ENCODE measurements at regions not wholly inside any gene's neighbourhood (a gene's known extent, or its start where the extent isn't known, plus 50 kb on each side); places are given as distances from the start of the nearest gene placed in this dataset.
A peak's percentile ranks its signal among the peaks of the same experiment; 100 is the strongest.

GRCh38 chr1:121515235-121515634 is 330.5 kb downstream of the SRGAP2C start:
- H3K27ac Mint-ChIP-seq (ENCODE audit: unreplicated experiment), result no peak overlapping the region
- DNase-seq, result no peak
- CTCF ChIA-PET, result no interaction called here
- intact Hi-C loops (cut with micrococcal nuclease; ENCODE audit: unreplicated experiment), result loop anchor here (5.0 kb wide), 2 partner anchors 42 to 48 kb away; no protein-coding TSS in a partner anchor
- peaks cover 19% of the 10 kb centered on the region for H3K4me1 Mint-ChIP-seq (ENCODE audit: low read depth, unreplicated experiment)
- no peak for TF ChIP-seq CTCF (IDR thresholded peaks at IDR 0.05; ENCODE audit: unreplicated experiment)
- peaks cover 25% of the 10 kb centered on the region for H3K36me3 Mint-ChIP-seq (ENCODE audit: insufficient read depth, unreplicated experiment)
- H3K9me3 Mint-ChIP-seq (ENCODE audit: low read depth, unreplicated experiment), result no peaks in the 10 kb centered on the region
- H3K4me3 Mint-ChIP-seq (ENCODE audit: low read depth, unreplicated experiment), result no peak overlapping the region
- H3K27me3 Mint-ChIP-seq (ENCODE audit: unreplicated experiment), result no peaks in the 10 kb centered on the region
- no TSS peak for BruUV-seq (replicated peaks)

GRCh38 chr1:121516234-121516967 is 331.6 kb downstream of the SRGAP2C start:
- CTCF ChIA-PET, result no interaction called here
- intact Hi-C loops (cut with micrococcal nuclease; ENCODE audit: unreplicated experiment), result loop anchor here (5.0 kb wide), 2 partner anchors 41 to 49 kb away; no protein-coding TSS in a partner anchor
- BruUV-seq (replicated peaks), result no TSS peak
- TF ChIP-seq CTCF (IDR thresholded peaks at IDR 0.05; ENCODE audit: unreplicated experiment), result no peak
- Mint-ChIP-seq H3K27me3 (ENCODE audit: unreplicated experiment) (no peaks in the 10 kb centered on the region), H3K9me3 (ENCODE audit: low read depth, unreplicated experiment) (no peaks in the 10 kb centered on the region), H3K36me3 (ENCODE audit: insufficient read depth, unreplicated experiment) (peaks cover 22% of the 10 kb centered on the region), H3K27ac (ENCODE audit: unreplicated experiment) (no peak overlapping the region), H3K4me3 (ENCODE audit: low read depth, unreplicated experiment) (no peak overlapping the region), H3K4me1 (ENCODE audit: low read depth, unreplicated experiment) (peaks cover 24% of the 10 kb centered on the region)
- no peak for DNase-seq

GRCh38 chr1:121517586-121518230 is 332.9 kb downstream of the SRGAP2C start:
- H3K27me3 Mint-ChIP-seq (ENCODE audit: unreplicated experiment), result no peaks in the 10 kb centered on the region
- DNase-seq, result no peak
- BruUV-seq (replicated peaks), result no TSS peak
- peaks cover 16% of the 10 kb centered on the region for H3K36me3 Mint-ChIP-seq (ENCODE audit: insufficient read depth, unreplicated experiment)
- H3K4me3 Mint-ChIP-seq (ENCODE audit: low read depth, unreplicated experiment), result no peak overlapping the region
- H3K27ac Mint-ChIP-seq (ENCODE audit: unreplicated experiment), result no peak overlapping the region
- CTCF ChIA-PET, result no interaction called here
- no peak for TF ChIP-seq CTCF (IDR thresholded peaks at IDR 0.05; ENCODE audit: unreplicated experiment)
- intact Hi-C loops (cut with micrococcal nuclease; ENCODE audit: unreplicated experiment), result loop anchor here (5.0 kb wide), 2 partner anchors 40 to 50 kb away; no protein-coding TSS in a partner anchor
- H3K4me1 Mint-ChIP-seq (ENCODE audit: low read depth, unreplicated experiment), result peaks cover 24% of the 10 kb centered on the region
- no peaks in the 10 kb centered on the region for H3K9me3 Mint-ChIP-seq (ENCODE audit: low read depth, unreplicated experiment)

- CTCF ChIA-PET, result no interaction called here
These were observed 333.9 kb downstream of the SRGAP2C start for GRCh38 chr1:121518726-121519041.

More at GRCh38 chr1:121518726-121519041, 333.9 kb downstream of the SRGAP2C start:
- peak overlapping the region; percentile 76 for H3K27ac Mint-ChIP-seq (ENCODE audit: unreplicated experiment)
- H3K4me3 Mint-ChIP-seq (ENCODE audit: low read depth, unreplicated experiment), result peak overlapping the region; percentile 86
- peaks cover 24% of the 10 kb centered on the region for H3K4me1 Mint-ChIP-seq (ENCODE audit: low read depth, unreplicated experiment)
- intact Hi-C loops (cut with micrococcal nuclease; ENCODE audit: unreplicated experiment), result loop anchor here (5.0 kb wide), 2 partner anchors 39 to 51 kb away; no protein-coding TSS in a partner anchor
- no peak for DNase-seq
- peaks cover 16% of the 10 kb centered on the region for H3K36me3 Mint-ChIP-seq (ENCODE audit: insufficient read depth, unreplicated experiment)
- no peaks in the 10 kb centered on the region for H3K27me3 Mint-ChIP-seq (ENCODE audit: unreplicated experiment)
- H3K9me3 Mint-ChIP-seq (ENCODE audit: low read depth, unreplicated experiment), result no peaks in the 10 kb centered on the region
- no peak for TF ChIP-seq CTCF (IDR thresholded peaks at IDR 0.05; ENCODE audit: unreplicated experiment)
- no TSS peak for BruUV-seq (replicated peaks)

Measured in Calu3 (cell line).